ENCODE measurements at regions not wholly inside any gene's neighbourhood (a gene's known extent, or its start where the extent isn't known, plus 50 kb on each side); places are given as distances from the start of the nearest gene placed in this dataset.

DNA sequence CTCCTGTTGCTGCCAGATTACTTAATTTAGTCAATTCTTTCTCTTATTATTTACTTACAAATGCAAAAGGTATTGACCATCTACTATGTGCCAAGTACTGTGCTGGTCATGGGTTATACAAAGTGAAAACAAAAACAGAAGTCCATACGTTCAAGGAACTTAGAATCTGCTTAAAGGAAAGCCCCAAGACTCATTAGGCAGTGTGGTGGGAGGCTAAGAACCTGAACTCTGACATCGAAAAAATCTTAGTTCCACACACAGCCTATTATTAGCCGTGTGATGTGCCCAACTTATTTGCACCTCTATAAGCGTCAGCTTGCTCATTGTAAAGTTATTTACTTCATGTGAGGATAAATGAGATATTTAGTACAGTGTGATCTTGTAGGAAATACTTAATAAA, 227.4 kb upstream of the SORCS1 start:
- no peak for DNase-seq (ENCODE audit: extremely low spot score)
- CTCF ChIA-PET, result no interaction called here
- POLR2A ChIA-PET, result no interaction called here
- TF ChIP-seq SUZ12 (IDR thresholded peaks at IDR 0.05) (no peak), ZNF384 (IDR thresholded peaks at IDR 0.05) (no peak), HDGF (IDR thresholded peaks at IDR 0.05; ENCODE audit: borderline replicate concordance) (no peak), TARDBP (IDR thresholded peaks at IDR 0.05) (no peak), ELF4 (IDR thresholded peaks at IDR 0.05) (no peak), ARNT (IDR thresholded peaks at IDR 0.05) (no peak), L3MBTL2 (conservative IDR thresholded peaks at IDR 0.05) (no peak), SP1 (IDR thresholded peaks at IDR 0.05) (no peak), CTBP1 (IDR thresholded peaks at IDR 0.05; ENCODE audit: borderline replicate concordance) (no peak), BHLHE40 (IDR thresholded peaks at IDR 0.05; ENCODE audit: borderline replicate concordance) (no peak), LEF1 (IDR thresholded peaks at IDR 0.05; ENCODE audit: borderline replicate concordance) (no peak), FOXM1 (IDR thresholded peaks at IDR 0.05; ENCODE audit: borderline replicate concordance) (no peak), FOXK2 (IDR thresholded peaks at IDR 0.05) (no peak), FOXA1 (IDR thresholded peaks at IDR 0.05) (no peak)
- TF ChIP-seq, protein P1, sequence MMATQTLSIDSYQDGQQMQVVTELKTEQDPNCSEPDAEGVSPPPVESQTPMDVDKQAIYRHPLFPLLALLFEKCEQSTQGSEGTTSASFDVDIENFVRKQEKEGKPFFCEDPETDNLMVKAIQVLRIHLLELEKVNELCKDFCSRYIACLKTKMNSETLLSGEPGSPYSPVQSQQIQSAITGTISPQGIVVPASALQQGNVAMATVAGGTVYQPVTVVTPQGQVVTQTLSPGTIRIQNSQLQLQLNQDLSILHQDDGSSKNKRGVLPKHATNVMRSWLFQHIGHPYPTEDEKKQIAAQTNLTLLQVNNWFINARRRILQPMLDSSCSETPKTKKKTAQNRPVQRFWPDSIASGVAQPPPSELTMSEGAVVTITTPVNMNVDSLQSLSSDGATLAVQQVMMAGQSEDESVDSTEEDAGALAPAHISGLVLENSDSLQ (IDR thresholded peaks at IDR 0.05), result no peak

DNA sequence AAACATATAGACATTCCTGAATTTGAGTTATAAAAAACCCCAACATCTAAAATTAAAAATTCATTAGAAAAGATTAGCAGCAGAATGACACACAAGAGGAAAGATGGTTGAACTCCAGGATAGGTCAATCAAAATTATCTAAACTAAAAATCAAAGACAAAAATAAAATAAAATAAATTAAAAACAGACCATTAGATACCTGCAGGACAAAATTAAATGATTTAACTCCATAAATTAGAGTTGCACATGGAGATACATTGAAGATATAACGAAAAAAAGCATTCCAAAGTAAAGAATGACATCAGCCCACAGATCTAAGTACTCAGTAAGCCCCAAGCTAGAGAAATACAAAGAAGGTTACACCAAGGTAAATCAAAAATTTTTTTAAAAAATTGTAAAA, 226.1 kb upstream of the SORCS1 start:
- DNase-seq (ENCODE audit: extremely low spot score), result no peak
- no peak for TF ChIP-seq BHLHE40 (IDR thresholded peaks at IDR 0.05; ENCODE audit: borderline replicate concordance)
- no peak for TF ChIP-seq ARNT (IDR thresholded peaks at IDR 0.05)
- no peak for TF ChIP-seq FOXM1 (IDR thresholded peaks at IDR 0.05; ENCODE audit: borderline replicate concordance)
- TF ChIP-seq, protein P1 (IDR thresholded peaks at IDR 0.05), result no peak
- no peak for TF ChIP-seq LEF1 (IDR thresholded peaks at IDR 0.05; ENCODE audit: borderline replicate concordance)
- TF ChIP-seq SUZ12 (IDR thresholded peaks at IDR 0.05), result no peak
- ChIA-PET CTCF (no interaction called here), POLR2A (no interaction called here)

DNA sequence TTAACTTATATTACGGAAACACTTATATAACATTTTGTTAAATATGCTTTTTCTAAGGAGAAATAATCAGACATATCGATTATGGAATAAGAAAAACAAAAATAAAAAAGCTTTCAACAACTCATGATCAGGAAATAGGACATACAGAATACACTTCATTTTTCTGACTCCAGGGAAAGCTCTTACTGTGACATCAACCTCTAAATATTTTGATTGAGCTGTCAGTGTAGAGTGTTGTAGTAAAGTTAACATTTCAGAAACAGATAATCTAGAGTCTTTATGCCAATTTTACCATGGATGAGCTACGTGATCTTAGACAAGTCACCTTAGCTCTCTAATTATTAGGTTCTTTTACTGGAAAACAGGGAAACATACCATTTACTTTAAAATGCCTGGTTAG, 218.9 kb upstream of the SORCS1 start:
- CTCF ChIA-PET, result no interaction called here
- POLR2A ChIA-PET, result no interaction called here

DNA sequence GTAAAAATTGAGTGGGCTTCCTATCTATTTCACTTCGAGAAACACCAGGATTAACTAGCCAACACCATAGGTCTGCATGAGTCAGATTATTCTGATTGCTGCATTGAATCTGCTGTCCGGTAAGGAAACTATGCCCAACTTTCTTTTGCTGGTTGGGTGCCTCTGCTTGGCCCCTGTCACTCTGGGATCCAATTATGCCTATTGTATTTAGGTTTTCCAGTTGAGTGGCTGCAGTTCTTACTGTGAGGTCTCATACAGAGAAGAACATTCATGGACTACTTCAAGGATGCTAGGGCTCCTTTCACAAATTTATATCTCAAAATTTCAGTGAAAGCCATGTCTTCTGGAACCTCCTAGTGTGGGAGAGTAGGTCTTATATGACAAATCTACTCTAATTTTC, 215.1 kb upstream of the SORCS1 start:
- POLR2A ChIA-PET, result no interaction called here
- CTCF ChIA-PET, result no interaction called here
- TF ChIP-seq, protein P1 (IDR thresholded peaks at IDR 0.05), result no peak
- TF ChIP-seq LEF1 (IDR thresholded peaks at IDR 0.05; ENCODE audit: borderline replicate concordance) (no peak), ELF4 (IDR thresholded peaks at IDR 0.05) (no peak)
- no peak for DNase-seq (ENCODE audit: extremely low spot score)

More for the DNA sequence above, 218.9 kb upstream of the SORCS1 start:
- TF ChIP-seq ELF4 (IDR thresholded peaks at IDR 0.05) (no peak), CTBP1 (IDR thresholded peaks at IDR 0.05; ENCODE audit: borderline replicate concordance) (no peak), SUZ12 (IDR thresholded peaks at IDR 0.05) (no peak)
- no peak for DNase-seq (ENCODE audit: extremely low spot score)

DNA sequence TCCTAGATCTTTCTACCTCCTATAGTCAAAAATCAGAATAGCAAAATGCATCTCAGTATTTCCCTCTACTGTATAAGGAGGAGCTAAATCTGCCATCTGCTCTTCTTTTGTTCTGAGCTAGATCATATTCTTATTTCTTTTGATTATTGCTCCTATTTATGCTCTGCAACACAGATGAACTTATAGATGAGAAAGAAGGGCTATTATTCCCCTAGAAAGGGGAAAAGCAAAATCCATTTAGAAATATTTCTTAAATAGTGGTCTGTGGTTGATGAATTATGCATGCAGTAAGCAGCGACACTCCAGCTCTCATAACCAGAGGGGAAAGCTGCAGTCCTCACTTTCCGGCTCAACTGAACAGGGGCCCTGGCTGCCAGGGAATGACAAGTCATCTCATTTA, 207.3 kb upstream of the SORCS1 start:
- TF ChIP-seq CTBP1 (IDR thresholded peaks at IDR 0.05; ENCODE audit: borderline replicate concordance) (no peak), SP1 (IDR thresholded peaks at IDR 0.05) (no peak), FOXM1 (IDR thresholded peaks at IDR 0.05; ENCODE audit: borderline replicate concordance) (no peak), SUZ12 (IDR thresholded peaks at IDR 0.05) (no peak), NFRKB (IDR thresholded peaks at IDR 0.05) (no peak), ARNT (IDR thresholded peaks at IDR 0.05) (no peak), FOXA1 (IDR thresholded peaks at IDR 0.05) (no peak)
- TF ChIP-seq, protein P1 (IDR thresholded peaks at IDR 0.05), result no peak
- ChIA-PET CTCF (no interaction called here), POLR2A (no interaction called here)
- DNase-seq (ENCODE audit: extremely low spot score), result no peak

DNA sequence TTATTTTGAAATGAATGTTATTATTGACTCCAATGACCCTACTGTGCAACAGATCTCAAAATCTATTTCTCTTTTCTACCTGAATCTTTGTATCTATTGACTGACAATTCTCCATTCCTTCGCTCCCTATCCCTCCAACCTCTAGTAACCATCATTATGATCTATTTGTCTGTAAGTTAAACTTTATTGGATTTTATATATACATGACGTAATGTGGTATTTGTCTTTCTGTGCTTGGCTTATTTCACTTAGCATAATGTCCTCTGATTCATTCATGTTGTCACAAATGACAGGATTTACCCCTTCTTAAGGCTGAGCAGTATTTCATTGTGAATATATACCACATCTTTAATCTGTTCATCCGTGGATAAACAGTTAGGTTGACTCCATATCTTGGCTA, 200.4 kb upstream of the SORCS1 start:
- ChIA-PET CTCF (no interaction called here), POLR2A (no interaction called here)
- TF ChIP-seq LEF1 (IDR thresholded peaks at IDR 0.05; ENCODE audit: borderline replicate concordance) (no peak), FOXK2 (IDR thresholded peaks at IDR 0.05) (no peak), SP1 (IDR thresholded peaks at IDR 0.05) (no peak), NFRKB (IDR thresholded peaks at IDR 0.05) (no peak), L3MBTL2 (conservative IDR thresholded peaks at IDR 0.05) (no peak), ARNT (IDR thresholded peaks at IDR 0.05) (no peak), FOXM1 (IDR thresholded peaks at IDR 0.05; ENCODE audit: borderline replicate concordance) (no peak), CTBP1 (IDR thresholded peaks at IDR 0.05; ENCODE audit: borderline replicate concordance) (no peak), SUZ12 (IDR thresholded peaks at IDR 0.05) (no peak), TARDBP (IDR thresholded peaks at IDR 0.05) (no peak), ELF4 (IDR thresholded peaks at IDR 0.05) (no peak), FOXA1 (IDR thresholded peaks at IDR 0.05) (no peak), ZNF384 (IDR thresholded peaks at IDR 0.05) (no peak), HDGF (IDR thresholded peaks at IDR 0.05; ENCODE audit: borderline replicate concordance) (no peak)
- TF ChIP-seq, protein P1 (IDR thresholded peaks at IDR 0.05), result no peak
- no peak for DNase-seq (ENCODE audit: extremely low spot score)

Data from HEK293T (cell line).